ENCODE measurements at regions not wholly inside any gene's neighbourhood (a gene's known extent, or its start where the extent isn't known, plus 50 kb on each side); places are given as distances from the start of the nearest gene placed in this dataset.
A peak's percentile ranks its signal among the peaks of the same experiment; 100 is the strongest.

- Mint-ChIP-seq H3K4me1 (no peaks in the 10 kb centered on the region), H3K9me3 (peaks cover 3% of the 10 kb centered on the region), H3K27ac (no peak overlapping the region), H3K36me3 (no peaks in the 10 kb centered on the region), H3K4me3 (no peak overlapping the region), H3K27me3 (peaks cover 4% of the 10 kb centered on the region)
- DNase-seq (ENCODE audit: low spot score in 2 of 2) (no peak), ATAC-seq (ENCODE audit: low read depth) (no peak)
Measured at GRCh38 chr6:4543596-4543995, 232.6 kb upstream of the CDYL start.

GRCh38 chr6:4533576-4533975 is 242.6 kb upstream of the CDYL start:
- no peak overlapping the region for H3K4me3 Mint-ChIP-seq
- peaks cover 11% of the 10 kb centered on the region for H3K36me3 Mint-ChIP-seq
- no peaks in the 10 kb centered on the region for H3K4me1 Mint-ChIP-seq
- H3K9me3 Mint-ChIP-seq: peaks cover 19% of the 10 kb centered on the region
- no peak for ATAC-seq (ENCODE audit: low read depth)
- peaks cover 8% of the 10 kb centered on the region for H3K27me3 Mint-ChIP-seq
- no peak for DNase-seq (ENCODE audit: low spot score in 2 of 2)
- H3K27ac Mint-ChIP-seq: no peak overlapping the region

- Mint-ChIP-seq H3K36me3 (peaks cover 12% of the 10 kb centered on the region), H3K27ac (no peak overlapping the region), H3K4me3 (no peak overlapping the region), H3K4me1 (no peaks in the 10 kb centered on the region), H3K9me3 (peaks cover 21% of the 10 kb centered on the region), H3K27me3 (peaks cover 10% of the 10 kb centered on the region)
- no peak for ATAC-seq (ENCODE audit: low read depth)
- no peak for DNase-seq (ENCODE audit: low spot score in 2 of 2)
Measured at GRCh38 chr6:4531406-4531805, 244.8 kb upstream of the CDYL start.

GRCh38 chr6:4522453-4522852 is 253.8 kb upstream of the CDYL start:
- peaks cover 9% of the 10 kb centered on the region for H3K27me3 Mint-ChIP-seq
- ATAC-seq (ENCODE audit: low read depth): peak; percentile 37
- peak overlapping the region; percentile 15 for H3K4me3 Mint-ChIP-seq
- no peak for DNase-seq (ENCODE audit: low spot score in 2 of 2)
- H3K9me3 Mint-ChIP-seq: peaks cover 2% of the 10 kb centered on the region
- H3K27ac Mint-ChIP-seq: no peak overlapping the region
- no peaks in the 10 kb centered on the region for H3K4me1 Mint-ChIP-seq
- no peaks in the 10 kb centered on the region for H3K36me3 Mint-ChIP-seq

GRCh38 chr6:4521070-4521469 is 255.1 kb upstream of the CDYL start:
- Mint-ChIP-seq H3K9me3 (no peaks in the 10 kb centered on the region), H3K36me3 (no peaks in the 10 kb centered on the region), H3K27me3 (peaks cover 10% of the 10 kb centered on the region), H3K27ac (no peak overlapping the region), H3K4me1 (no peaks in the 10 kb centered on the region), H3K4me3 (no peak overlapping the region)
- ATAC-seq (ENCODE audit: low read depth) (no peak), DNase-seq (ENCODE audit: low spot score in 2 of 2) (no peak)

- H3K27me3 Mint-ChIP-seq: peaks cover 10% of the 10 kb centered on the region
- ATAC-seq (ENCODE audit: low read depth): no peak
- H3K36me3 Mint-ChIP-seq: no peaks in the 10 kb centered on the region
- H3K9me3 Mint-ChIP-seq: no peaks in the 10 kb centered on the region
- no peak overlapping the region for H3K4me3 Mint-ChIP-seq
- H3K27ac Mint-ChIP-seq: no peak overlapping the region
- no peaks in the 10 kb centered on the region for H3K4me1 Mint-ChIP-seq
- DNase-seq (ENCODE audit: low spot score in 2 of 2): no peak
Measured at GRCh38 chr6:4518506-4518905, 257.7 kb upstream of the CDYL start.

- ATAC-seq (ENCODE audit: low read depth): no peak
- peaks cover 3% of the 10 kb centered on the region for H3K27me3 Mint-ChIP-seq
Measured at GRCh38 chr6:4516206-4516605, 260.0 kb upstream of the CDYL start.

GRCh38 chr6:4513561-4513960 is 262.6 kb upstream of the CDYL start:
- DNase-seq (ENCODE audit: low spot score in 2 of 2) (no peak), ATAC-seq (ENCODE audit: low read depth) (no peak)
- no peaks in the 10 kb centered on the region for H3K9me3 Mint-ChIP-seq
- H3K36me3 Mint-ChIP-seq: no peaks in the 10 kb centered on the region
- H3K4me3 Mint-ChIP-seq: no peak overlapping the region
- H3K4me1 Mint-ChIP-seq: no peaks in the 10 kb centered on the region
- H3K27ac Mint-ChIP-seq: no peak overlapping the region
- H3K27me3 Mint-ChIP-seq: peaks cover 13% of the 10 kb centered on the region

More at GRCh38 chr6:4516206-4516605, 260.0 kb upstream of the CDYL start:
- no peak overlapping the region for H3K4me3 Mint-ChIP-seq
- H3K36me3 Mint-ChIP-seq: no peaks in the 10 kb centered on the region
- H3K9me3 Mint-ChIP-seq: no peaks in the 10 kb centered on the region
- H3K4me1 Mint-ChIP-seq: no peaks in the 10 kb centered on the region
- no peak overlapping the region for H3K27ac Mint-ChIP-seq
- no peak for DNase-seq (ENCODE audit: low spot score in 2 of 2)

GRCh38 chr6:4512051-4512471 is 264.1 kb upstream of the CDYL start:
- no peak overlapping the region for H3K4me3 Mint-ChIP-seq
- no peak overlapping the region for H3K27ac Mint-ChIP-seq
- no peaks in the 10 kb centered on the region for H3K9me3 Mint-ChIP-seq
- no peaks in the 10 kb centered on the region for H3K4me1 Mint-ChIP-seq
- no peak for DNase-seq (ENCODE audit: low spot score in 2 of 2)
- H3K36me3 Mint-ChIP-seq: no peaks in the 10 kb centered on the region
- no peak for ATAC-seq (ENCODE audit: low read depth)
- peaks cover 16% of the 10 kb centered on the region for H3K27me3 Mint-ChIP-seq

GRCh38 chr6:4511641-4512020 is 264.6 kb upstream of the CDYL start:
- H3K27me3 Mint-ChIP-seq: peaks cover 16% of the 10 kb centered on the region
- DNase-seq (ENCODE audit: low spot score in 2 of 2) (no peak), ATAC-seq (ENCODE audit: low read depth) (no peak)
- H3K27ac Mint-ChIP-seq: no peak overlapping the region
- no peaks in the 10 kb centered on the region for H3K36me3 Mint-ChIP-seq
- H3K4me1 Mint-ChIP-seq: no peaks in the 10 kb centered on the region
- H3K9me3 Mint-ChIP-seq: no peaks in the 10 kb centered on the region
- no peak overlapping the region for H3K4me3 Mint-ChIP-seq

GRCh38 chr6:4510906-4511640 is 265.1 kb upstream of the CDYL start:
- H3K4me3 Mint-ChIP-seq: no peak overlapping the region
- H3K27ac Mint-ChIP-seq: no peak overlapping the region
- H3K4me1 Mint-ChIP-seq: no peaks in the 10 kb centered on the region
- ATAC-seq (ENCODE audit: low read depth) (no peak), DNase-seq (ENCODE audit: low spot score in 2 of 2) (no peak)
- no peaks in the 10 kb centered on the region for H3K36me3 Mint-ChIP-seq
- peaks cover 16% of the 10 kb centered on the region for H3K27me3 Mint-ChIP-seq
- H3K9me3 Mint-ChIP-seq: no peaks in the 10 kb centered on the region

GRCh38 chr6:4510317-4510716 is 265.9 kb upstream of the CDYL start:
- no peak for DNase-seq (ENCODE audit: low spot score in 2 of 2)
- H3K36me3 Mint-ChIP-seq: no peaks in the 10 kb centered on the region
- no peak for ATAC-seq (ENCODE audit: low read depth)

GRCh38 chr6:4509506-4509905 is 266.7 kb upstream of the CDYL start:
- no peak for DNase-seq (ENCODE audit: low spot score in 2 of 2)

More at GRCh38 chr6:4510317-4510716, 265.9 kb upstream of the CDYL start:
- Mint-ChIP-seq H3K4me1 (no peaks in the 10 kb centered on the region), H3K9me3 (no peaks in the 10 kb centered on the region), H3K27me3 (peaks cover 16% of the 10 kb centered on the region), H3K27ac (no peak overlapping the region), H3K4me3 (no peak overlapping the region)

GRCh38 chr6:4506792-4507191 is 269.4 kb upstream of the CDYL start:
- Mint-ChIP-seq H3K27me3 (peaks cover 25% of the 10 kb centered on the region), H3K27ac (no peak overlapping the region), H3K4me1 (no peaks in the 10 kb centered on the region), H3K4me3 (no peak overlapping the region), H3K36me3 (no peaks in the 10 kb centered on the region), H3K9me3 (peaks cover 2% of the 10 kb centered on the region)
- DNase-seq (ENCODE audit: low spot score in 2 of 2) (no peak), ATAC-seq (ENCODE audit: low read depth) (no peak)

More at GRCh38 chr6:4509506-4509905, 266.7 kb upstream of the CDYL start:
- Mint-ChIP-seq H3K27ac (no peak overlapping the region), H3K4me3 (no peak overlapping the region), H3K4me1 (no peaks in the 10 kb centered on the region), H3K9me3 (no peaks in the 10 kb centered on the region), H3K36me3 (no peaks in the 10 kb centered on the region), H3K27me3 (peaks cover 16% of the 10 kb centered on the region)
- no peak for ATAC-seq (ENCODE audit: low read depth)

- no peaks in the 10 kb centered on the region for H3K36me3 Mint-ChIP-seq
- ATAC-seq (ENCODE audit: low read depth): no peak
Measured at GRCh38 chr6:4506223-4506622, 270.0 kb upstream of the CDYL start.

More at GRCh38 chr6:4506223-4506622, 270.0 kb upstream of the CDYL start:
- H3K27ac Mint-ChIP-seq: no peak overlapping the region
- DNase-seq (ENCODE audit: low spot score in 2 of 2): no peak
- peaks cover 2% of the 10 kb centered on the region for H3K9me3 Mint-ChIP-seq
- H3K4me3 Mint-ChIP-seq: no peak overlapping the region
- peaks cover 26% of the 10 kb centered on the region for H3K27me3 Mint-ChIP-seq
- H3K4me1 Mint-ChIP-seq: no peaks in the 10 kb centered on the region
